GM18873 (cell line): ENCODE measurements at regions not wholly inside any gene's neighbourhood (a gene's known extent, or its start where the extent isn't known, plus 50 kb on each side); places are given as distances from the start of the nearest gene placed in this dataset.

Source experiments
- ATAC-seq: cut with Tn5 transposase; IDR thresholded peaks from one replicate; pipeline ENCODE4 v1.9.1; 2021; ENCODE audit warnings: mild to moderate bottlenecking, moderate library complexity, moderate number of reproducible peaks; ENCODE audit not compliant: unreplicated experiment, low FRiP score

- no peak for ATAC-seq
Observed at GRCh38 chr7:25821225-25821624, 330.8 kb upstream of the NFE2L3 start.

- ATAC-seq = no peak
Observed at GRCh38 chr7:25822823-25823222, 329.2 kb upstream of the NFE2L3 start.

- no peak for ATAC-seq
Observed at GRCh38 chr7:25823571-25823970, 328.4 kb upstream of the NFE2L3 start.

- no peak for ATAC-seq
Observed at GRCh38 chr7:25828468-25828867, 323.5 kb upstream of the NFE2L3 start.

GRCh38 chr7:25829663-25830062 lies 322.3 kb upstream of the NFE2L3 start:
- no peak for ATAC-seq

GRCh38 chr7:25830215-25830614 lies 321.8 kb upstream of the NFE2L3 start:
- no peak for ATAC-seq

- no peak for ATAC-seq
Observed at GRCh38 chr7:25831062-25831691, 320.8 kb upstream of the NFE2L3 start.

GRCh38 chr7:25831831-25832411 lies 320.1 kb upstream of the NFE2L3 start:
- ATAC-seq = no peak

GRCh38 chr7:25832456-25832855 lies 319.5 kb upstream of the NFE2L3 start:
- ATAC-seq = no peak

GRCh38 chr7:25832929-25833328 lies 319.1 kb upstream of the NFE2L3 start:
- ATAC-seq = no peak

- ATAC-seq = no peak
Observed at GRCh38 chr7:25834050-25834449, 317.9 kb upstream of the NFE2L3 start.

GRCh38 chr7:25835197-25835596 lies 316.8 kb upstream of the NFE2L3 start:
- no peak for ATAC-seq

- ATAC-seq = no peak
Observed at GRCh38 chr7:25839084-25839769, 312.8 kb upstream of the NFE2L3 start.

GRCh38 chr7:25840209-25840792 lies 311.7 kb upstream of the NFE2L3 start:
- ATAC-seq = no peak

- ATAC-seq = no peak
Observed at GRCh38 chr7:25841575-25841974, 310.4 kb upstream of the NFE2L3 start.

GRCh38 chr7:25842201-25842733 lies 309.7 kb upstream of the NFE2L3 start:
- ATAC-seq = no peak

GRCh38 chr7:25843467-25843866 lies 308.5 kb upstream of the NFE2L3 start:
- ATAC-seq = no peak

GRCh38 chr7:25844102-25844870 lies 307.7 kb upstream of the NFE2L3 start:
- ATAC-seq = no peak

GRCh38 chr7:25845464-25845863 lies 306.5 kb upstream of the NFE2L3 start:
- ATAC-seq = no peak

- ATAC-seq = no peak
Observed at GRCh38 chr7:25846722-25847121, 305.3 kb upstream of the NFE2L3 start.
